GM23338 (cell line): ENCODE measurements at regions not wholly inside any gene's neighbourhood (a gene's known extent, or its start where the extent isn't known, plus 50 kb on each side); places are given as distances from the start of the nearest gene placed in this dataset.

ENCODE experiments used
- ATAC-seq: fragments of 200-7000 bp; cut with Tn5 transposase; 3 replicates; pipeline ENCODE4 v1.9.1; 2020
- DNase-seq: peaks from one replicate; pipeline ENCODE4 v3.0.0-alpha.2; 2015; ENCODE audit warnings: low spot score
- H2AFZ ChIP-seq: fragments of 200-600 bp; sonication (generic); 2 replicates; pipeline ENCODE4 v1.8.0; 2016; ENCODE audit warnings: antibody characterized with exemption, mild to moderate bottlenecking, moderate library complexity
- H3F3A ChIP-seq: fragments of 200-600 bp; sonication (generic); replicated peaks from 2 replicates; pipeline ENCODE4 v1.8.0; 2017; ENCODE audit warnings: antibody characterized with exemption, mixed run types, low read depth
- H3K27ac ChIP-seq: fragments of 200-600 bp; sonication (generic); 2 replicates; pipeline ENCODE4 v1.6.1; 2016; ENCODE audit warnings: low read depth
- H3K27me3 ChIP-seq: fragments of 200-600 bp; sonication (generic); 2 replicates; pipeline ENCODE4 v1.8.0; 2016; ENCODE audit warnings: mild to moderate bottlenecking, mixed run types, moderate library complexity; ENCODE audit not compliant: insufficient read depth
- H3K36me3 ChIP-seq: fragments of 200-600 bp; sonication (generic); 2 replicates; pipeline ENCODE4 v1.8.0; 2016; ENCODE audit warnings: mild to moderate bottlenecking; ENCODE audit not compliant: insufficient read depth
- H3K4me1 ChIP-seq: fragments of 200-600 bp; sonication (generic); 2 replicates; pipeline ENCODE4 v1.8.0; 2016; ENCODE audit warnings: mild to moderate bottlenecking, moderate library complexity; ENCODE audit not compliant: insufficient read depth
- H3K4me2 ChIP-seq: fragments of 200-600 bp; sonication (generic); 2 replicates; pipeline ENCODE4 v1.7.1; 2017; ENCODE audit warnings: mixed run types
- H3K4me3 ChIP-seq: fragments of 200-600 bp; sonication (generic); 2 replicates; pipeline ENCODE4 v1.6.1; 2016; ENCODE audit warnings: mixed run types
- H3K79me2 ChIP-seq: fragments of 200-600 bp; sonication (generic); replicated peaks from 2 replicates; pipeline ENCODE4 v1.8.0; 2017; ENCODE audit warnings: mild to moderate bottlenecking; ENCODE audit not compliant: insufficient read depth
- H3K9me2 ChIP-seq: fragments of 200-600 bp; sonication (generic); 2 replicates; pipeline ENCODE4 v1.8.0; 2017; ENCODE audit not compliant: insufficient read depth
- H4K20me1 ChIP-seq: fragments of 200-600 bp; sonication (generic); replicated peaks from 2 replicates; pipeline ENCODE4 v1.8.0; 2017; ENCODE audit warnings: mild to moderate bottlenecking; ENCODE audit not compliant: insufficient read depth
- H3K27ac Mint-ChIP-seq: 2 replicates; pipeline ENCODE4 v1.8.0; 2020; ENCODE audit warnings: inconsistent platforms, mild to moderate bottlenecking, moderate library complexity, mixed read lengths
- H3K27me3 Mint-ChIP-seq: 3 replicates; pipeline ENCODE4 v1.8.0; 2022; ENCODE audit warnings: low read depth, mild to moderate bottlenecking, moderate library complexity, mixed read lengths, inconsistent platforms; ENCODE audit not compliant: insufficient read depth, poor library complexity
- H3K36me3 Mint-ChIP-seq: 3 replicates; pipeline ENCODE4 v1.8.0; 2021; ENCODE audit warnings: low read depth, mild to moderate bottlenecking, inconsistent platforms, moderate library complexity, mixed read lengths
- H3K4me1 Mint-ChIP-seq: 3 replicates; pipeline ENCODE4 v1.8.0; 2020; ENCODE audit warnings: mild to moderate bottlenecking, inconsistent platforms, mixed read lengths
- H3K4me3 Mint-ChIP-seq: 3 replicates; pipeline ENCODE4 v1.8.0; 2021; ENCODE audit warnings: moderate library complexity, mild to moderate bottlenecking, inconsistent platforms, mixed read lengths
- H3K9me3 Mint-ChIP-seq: 3 replicates; pipeline ENCODE4 v1.8.0; 2020; ENCODE audit warnings: moderate library complexity, mild to moderate bottlenecking, inconsistent platforms, mixed read lengths
- CREB1 ChIP-seq: fragments of 250-450 bp; sonication (Bioruptor Pico); IDR thresholded peaks from 2 replicates; pipeline ENCODE4 v1.5.0; 2020; ENCODE audit warnings: low read depth, mild to moderate bottlenecking, moderate library complexity
- CTCF ChIP-seq, 2 experiments: fragments of 200-600 bp in 1 of 2; sonication (generic) in 1 of 2; conservative IDR thresholded peaks; 2 replicates each; pipeline versions ENCODE4 v1.5.1 to v1.6.1; 2016 to 2017; ENCODE audit warnings: antibody characterized with exemption in 2 of 2, low read depth in 2 of 2, mild to moderate bottlenecking in 2 of 2, moderate library complexity in 1 of 2
- ETS1 ChIP-seq: IDR thresholded peaks from 2 replicates; pipeline ENCODE4 v1.6.1; 2016; ENCODE audit warnings: antibody characterized with exemption
- EZH2 ChIP-seq: fragments of 200-600 bp; sonication (generic); IDR thresholded peaks from one replicate; pipeline ENCODE4 v1.8.0; 2017; ENCODE audit warnings: antibody characterized with exemption, mild to moderate bottlenecking, low read depth; ENCODE audit not compliant: unreplicated experiment
- EZH2phosphoT487 ChIP-seq: fragments of 200-600 bp; sonication (generic); IDR thresholded peaks from one replicate; pipeline ENCODE4 v1.8.1; 2018; ENCODE audit warnings: antibody characterized with exemption; ENCODE audit not compliant: unreplicated experiment
- JUNB ChIP-seq: IDR thresholded peaks from one replicate; pipeline ENCODE4 v1.6.1; 2016; ENCODE audit warnings: antibody characterized with exemption; ENCODE audit not compliant: unreplicated experiment
- NANOG ChIP-seq: IDR thresholded peaks from 2 replicates; pipeline ENCODE4 v1.6.1; 2016; ENCODE audit warnings: antibody characterized with exemption, borderline replicate concordance
- POLR2AphosphoS5 ChIP-seq: IDR thresholded peaks from 2 replicates; pipeline ENCODE4 v1.6.1; 2016; ENCODE audit warnings: antibody characterized with exemption, low read depth
- REST ChIP-seq: IDR thresholded peaks from one replicate; pipeline ENCODE4 v1.6.1; 2018; ENCODE audit warnings: antibody characterized with exemption; ENCODE audit not compliant: unreplicated experiment
- STAT1 ChIP-seq: IDR thresholded peaks from one replicate; pipeline ENCODE4 v1.6.1; 2016; ENCODE audit warnings: antibody characterized with exemption; ENCODE audit not compliant: unreplicated experiment
- ZNF114 ChIP-seq: fragments of 250-450 bp; sonication (Bioruptor Pico); IDR thresholded peaks from 2 replicates; pipeline ENCODE4 v1.5.0; 2020; ENCODE audit warnings: mild to moderate bottlenecking, moderate library complexity
- ZNF331 ChIP-seq: fragments of 250-450 bp; sonication (Bioruptor Pico); IDR thresholded peaks from 2 replicates; pipeline ENCODE4 v1.5.0; 2020; ENCODE audit warnings: low read depth, mild to moderate bottlenecking, moderate library complexity
- ZNF462 ChIP-seq: fragments of 250-450 bp; sonication (Bioruptor Pico); IDR thresholded peaks from 2 replicates; pipeline ENCODE4 v1.5.0; 2020; ENCODE audit warnings: mild to moderate bottlenecking, moderate library complexity

DNA sequence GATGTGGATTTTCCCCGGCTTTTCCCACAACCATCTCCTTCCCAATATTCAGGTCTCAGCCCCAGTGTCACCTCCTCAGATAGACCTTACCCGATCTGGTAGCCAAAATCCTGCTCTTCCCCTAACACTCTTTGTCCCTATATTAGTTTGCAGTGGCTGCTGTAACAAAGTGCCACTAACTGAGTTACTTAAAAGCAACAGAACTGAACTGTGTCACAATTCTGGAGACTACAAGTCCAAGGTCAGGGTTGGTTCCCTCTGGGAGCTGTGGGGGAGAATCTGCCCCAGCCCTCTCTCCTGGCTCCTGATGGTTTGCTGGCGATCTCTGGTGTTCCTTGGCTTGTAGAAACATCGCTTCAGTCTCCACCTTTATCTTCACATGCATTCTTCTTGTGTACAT, 64.0 kb downstream of the NENF start:
- no peak overlapping the region for H3K4me3 ChIP-seq
- no peaks in the 10 kb centered on the region for H4K20me1 ChIP-seq
- no peaks in the 10 kb centered on the region for H3K9me3 Mint-ChIP-seq
- no peaks in the 10 kb centered on the region for H3K36me3 ChIP-seq
- H3K27me3 ChIP-seq = no peaks in the 10 kb centered on the region
- DNase-seq (no peak), ATAC-seq (no peak)
- peaks cover 2% of the 10 kb centered on the region for H3K27me3 Mint-ChIP-seq
- no peak overlapping the region for H2AFZ ChIP-seq
- H3K4me2 ChIP-seq = no peak overlapping the region
- H3K4me3 Mint-ChIP-seq = no peak overlapping the region
- no peak overlapping the region for H3K27ac ChIP-seq
- H3F3A ChIP-seq = no peaks in the 10 kb centered on the region
- peaks cover 3% of the 10 kb centered on the region; the same call in 1 of the 3 replicates for H3K4me1 Mint-ChIP-seq
- no peak for TF ChIP-seq JUNB
- TF ChIP-seq CREB1 (CRISPR knock-in tag) = no peak
- no peak for TF ChIP-seq STAT1
- TF ChIP-seq ETS1 = no peak
- no peak for TF ChIP-seq ZNF114 (CRISPR knock-in tag)
- no peak for TF ChIP-seq POLR2AphosphoS5
- no peak for TF ChIP-seq EZH2
- no peak for TF ChIP-seq REST
- TF ChIP-seq EZH2phosphoT487 = no peak
- TF ChIP-seq CTCF (conservative IDR thresholded peaks at IDR 0.05; ENCODE audit: low read depth in 2 of 2) = no peak
- TF ChIP-seq NANOG = no peak
- no peak for TF ChIP-seq ZNF462 (CRISPR knock-in tag)
- TF ChIP-seq ZNF331 (CRISPR knock-in tag) = no peak
- peaks cover 6% of the 10 kb centered on the region for H3K9me2 ChIP-seq
- no peak overlapping the region for H3K27ac Mint-ChIP-seq
- H3K36me3 Mint-ChIP-seq = no peaks in the 10 kb centered on the region
- H3K79me2 ChIP-seq = no peaks in the 10 kb centered on the region
- no peaks in the 10 kb centered on the region for H3K4me1 ChIP-seq
